ENCODE measurements at regions not wholly inside any gene's neighbourhood (a gene's known extent, or its start where the extent isn't known, plus 50 kb on each side); places are given as distances from the start of the nearest gene placed in this dataset.

DNA sequence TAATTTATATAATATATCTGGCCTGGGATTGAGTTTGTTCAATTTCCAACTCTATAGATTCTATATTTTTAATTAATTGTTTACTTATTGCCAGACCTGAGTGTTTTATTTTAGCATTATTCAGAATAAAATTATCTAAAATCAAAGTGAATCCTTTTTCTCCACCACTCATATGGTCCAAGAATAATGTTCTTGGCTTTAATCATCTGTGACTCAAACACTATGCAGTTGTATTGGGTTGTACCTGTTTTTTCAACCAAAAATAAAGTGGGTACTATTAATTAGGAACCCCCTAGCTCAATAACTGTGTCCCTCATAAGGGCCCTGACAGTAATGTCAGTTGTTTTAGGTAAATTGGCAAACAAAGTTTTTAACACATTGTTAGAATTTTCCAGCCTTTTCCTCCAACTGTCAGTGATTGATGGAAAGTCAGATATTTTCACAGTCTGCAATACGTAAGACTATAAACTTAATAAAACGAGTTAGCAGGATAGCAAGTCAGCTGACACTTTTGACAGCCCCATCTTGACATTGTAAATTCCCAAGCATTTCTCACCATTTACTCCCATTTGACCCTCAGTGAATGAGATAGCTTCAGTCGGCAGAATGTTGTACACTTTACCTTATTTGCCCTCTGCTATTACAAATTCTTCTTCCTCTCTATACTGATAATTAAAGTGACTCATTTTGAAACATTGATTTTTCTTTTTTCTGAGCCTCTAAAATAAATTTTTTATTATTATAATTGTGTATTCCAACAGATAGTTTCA lies 587.4 kb downstream of the METTL4 start:
- Histone ChIP-seq H3K27me3 (no peaks in the 10 kb centered on the region), H3K9me3 (peaks cover 6 to 16% of the 10 kb centered on the region in 2 donors), H3K36me3 (no peaks in the 10 kb centered on the region), H3K27ac (no peak overlapping the region), H3K4me3 (no peak overlapping the region), H3K4me1 (no peaks in the 10 kb centered on the region)
- DNase-seq (ENCODE audit: low spot score in 2 of 2), result no peak
- intact Hi-C loops (cut with DNase I; ENCODE audit: low total_unique reads), result no loop called here
- TF ChIP-seq POLR2A (IDR thresholded peaks at IDR 0.05) (no peak), POLR2AphosphoS5 (IDR thresholded peaks at IDR 0.05) (no peak)
- TF ChIP-seq, protein P1, sequence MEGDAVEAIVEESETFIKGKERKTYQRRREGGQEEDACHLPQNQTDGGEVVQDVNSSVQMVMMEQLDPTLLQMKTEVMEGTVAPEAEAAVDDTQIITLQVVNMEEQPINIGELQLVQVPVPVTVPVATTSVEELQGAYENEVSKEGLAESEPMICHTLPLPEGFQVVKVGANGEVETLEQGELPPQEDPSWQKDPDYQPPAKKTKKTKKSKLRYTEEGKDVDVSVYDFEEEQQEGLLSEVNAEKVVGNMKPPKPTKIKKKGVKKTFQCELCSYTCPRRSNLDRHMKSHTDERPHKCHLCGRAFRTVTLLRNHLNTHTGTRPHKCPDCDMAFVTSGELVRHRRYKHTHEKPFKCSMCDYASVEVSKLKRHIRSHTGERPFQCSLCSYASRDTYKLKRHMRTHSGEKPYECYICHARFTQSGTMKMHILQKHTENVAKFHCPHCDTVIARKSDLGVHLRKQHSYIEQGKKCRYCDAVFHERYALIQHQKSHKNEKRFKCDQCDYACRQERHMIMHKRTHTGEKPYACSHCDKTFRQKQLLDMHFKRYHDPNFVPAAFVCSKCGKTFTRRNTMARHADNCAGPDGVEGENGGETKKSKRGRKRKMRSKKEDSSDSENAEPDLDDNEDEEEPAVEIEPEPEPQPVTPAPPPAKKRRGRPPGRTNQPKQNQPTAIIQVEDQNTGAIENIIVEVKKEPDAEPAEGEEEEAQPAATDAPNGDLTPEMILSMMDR (IDR thresholded peaks at IDR 0.05), result no peak

DNA sequence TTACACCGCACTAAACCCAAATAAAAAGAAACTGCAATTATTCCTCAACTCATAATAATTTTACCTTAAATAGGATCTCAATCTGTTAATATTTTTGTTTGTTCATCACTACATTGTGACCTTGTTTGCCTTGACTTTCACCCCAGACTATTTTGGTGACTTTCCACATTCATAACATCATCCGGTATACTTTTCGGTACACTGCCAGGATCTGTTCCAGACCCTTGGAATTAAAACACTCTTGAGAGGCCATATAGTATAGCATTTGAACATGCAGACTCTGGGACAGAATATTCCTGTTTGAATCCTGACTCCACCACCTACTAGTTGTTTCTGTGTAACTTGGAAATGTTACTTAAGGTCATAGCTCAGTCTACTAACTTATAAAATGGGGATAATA lies 577.4 kb downstream of the METTL4 start:
- H3K4me3 ChIP-seq, result no peak overlapping the region
- no peaks in the 10 kb centered on the region for H3K4me1 ChIP-seq
- H3K36me3 ChIP-seq, result no peaks in the 10 kb centered on the region
- no peak for TF ChIP-seq POLR2A (IDR thresholded peaks at IDR 0.05)
- intact Hi-C loops (cut with DNase I; ENCODE audit: low total_unique reads), result no loop called here
- no peak for DNase-seq (ENCODE audit: low spot score in 2 of 2)
- H3K27me3 ChIP-seq, result no peaks in the 10 kb centered on the region
- H3K27ac ChIP-seq, result no peak overlapping the region
- H3K9me3 ChIP-seq, result no peaks in the 10 kb centered on the region

DNA sequence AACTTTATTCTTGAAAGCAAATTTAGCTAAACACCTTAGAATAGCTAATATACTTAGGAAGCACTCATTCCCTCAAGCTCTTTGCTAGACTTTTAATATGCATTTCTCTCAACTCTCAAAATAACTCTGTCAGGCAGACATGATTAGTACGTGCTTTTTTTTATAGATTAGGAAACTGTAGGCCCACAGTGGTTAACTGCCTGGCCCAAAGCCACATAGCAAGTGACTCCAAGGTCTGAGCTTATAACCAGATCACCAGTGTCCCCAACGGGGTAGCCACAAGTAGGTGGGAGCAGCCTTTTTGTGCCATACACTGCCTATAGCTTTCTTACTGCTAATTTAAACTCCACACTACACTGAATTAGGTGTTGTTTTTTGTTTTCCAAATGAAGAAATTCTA lies 576.8 kb downstream of the METTL4 start:
- no peaks in the 10 kb centered on the region for H3K36me3 ChIP-seq
- intact Hi-C loops (cut with DNase I; ENCODE audit: low total_unique reads), result no loop called here
- no peak overlapping the region for H3K4me3 ChIP-seq
- no peaks in the 10 kb centered on the region for H3K4me1 ChIP-seq
- DNase-seq (ENCODE audit: low spot score in 2 of 2), result no peak
- no peaks in the 10 kb centered on the region for H3K9me3 ChIP-seq
- no peaks in the 10 kb centered on the region for H3K27me3 ChIP-seq
- no peak for TF ChIP-seq POLR2AphosphoS5 (IDR thresholded peaks at IDR 0.05)
- TF ChIP-seq, protein P1 (IDR thresholded peaks at IDR 0.05), result no peak
- no peak for TF ChIP-seq POLR2A (IDR thresholded peaks at IDR 0.05)
- no peak overlapping the region for H3K27ac ChIP-seq

DNA sequence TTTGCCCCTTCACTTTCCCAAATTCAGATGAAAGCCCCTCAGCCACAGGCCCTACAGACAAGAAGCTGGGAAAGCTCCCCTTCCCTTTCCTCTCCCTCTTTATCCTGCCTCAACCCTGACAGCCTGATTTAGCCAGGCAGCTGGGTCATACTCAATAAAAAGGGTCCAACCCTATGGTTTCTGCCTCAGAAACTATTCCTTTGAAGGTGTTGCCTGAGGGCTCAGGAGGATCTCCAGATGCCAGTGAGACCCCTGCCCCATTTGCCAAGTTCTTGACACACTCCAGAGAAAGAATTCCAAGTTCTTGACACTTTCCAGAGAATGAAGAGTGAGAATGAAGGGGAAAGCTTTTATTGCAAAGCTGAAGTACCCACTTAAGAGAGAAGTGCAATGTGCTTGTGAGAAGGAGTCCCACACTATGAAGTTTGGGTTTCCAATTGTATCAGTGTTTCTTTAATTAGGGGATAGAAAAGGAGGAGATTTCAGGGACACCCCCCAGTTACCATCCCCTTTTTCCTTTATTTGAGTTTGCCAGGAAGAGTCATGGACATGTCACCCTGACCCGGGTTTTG lies 576.2 kb downstream of the METTL4 start:
- Histone ChIP-seq H3K36me3 (no peaks in the 10 kb centered on the region), H3K4me3 (no peak overlapping the region), H3K9me3 (no peaks in the 10 kb centered on the region), H3K4me1 (no peaks in the 10 kb centered on the region), H3K27me3 (no peaks in the 10 kb centered on the region), H3K27ac (no peak overlapping the region)
- intact Hi-C loops (cut with DNase I; ENCODE audit: low total_unique reads), result no loop called here
- TF ChIP-seq, protein P1 (IDR thresholded peaks at IDR 0.05), result no peak
- no peak for DNase-seq (ENCODE audit: low spot score in 2 of 2)

DNA sequence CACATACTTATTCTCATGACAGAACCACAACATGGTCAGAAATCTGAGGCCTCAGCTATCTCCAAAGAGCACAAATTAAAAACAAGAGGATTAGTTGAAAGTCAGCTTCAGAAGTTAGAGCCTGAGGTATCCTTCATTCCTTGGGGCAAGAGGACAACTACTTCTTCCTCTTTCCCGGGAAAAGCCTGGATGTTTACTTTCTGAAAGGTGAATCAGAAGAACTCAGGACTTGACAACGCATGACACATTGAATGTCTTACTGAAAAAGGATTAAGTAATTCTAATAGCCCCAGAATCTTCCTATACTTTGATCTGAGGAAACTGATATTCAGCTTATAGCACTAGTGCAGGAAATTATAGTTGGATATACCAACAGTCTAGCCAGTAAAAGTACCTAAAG lies 573.2 kb downstream of the METTL4 start:
- intact Hi-C loops (cut with DNase I; ENCODE audit: low total_unique reads), result no loop called here
- Histone ChIP-seq H3K4me1 (no peaks in the 10 kb centered on the region), H3K27ac (no peak overlapping the region), H3K36me3 (no peaks in the 10 kb centered on the region), H3K9me3 (no peaks in the 10 kb centered on the region), H3K27me3 (no peaks in the 10 kb centered on the region), H3K4me3 (no peak overlapping the region)
- DNase-seq (ENCODE audit: low spot score in 2 of 2), result no peak
- TF ChIP-seq POLR2AphosphoS5 (IDR thresholded peaks at IDR 0.05) (no peak), POLR2A (IDR thresholded peaks at IDR 0.05) (no peak)
- TF ChIP-seq, protein P1 (IDR thresholded peaks at IDR 0.05), result no peak

Measured in breast epithelium (tissue), 4 donors.